Endothelial cell (in vitro differentiated cells): ENCODE measurements at regions not wholly inside any gene's neighbourhood (a gene's known extent, or its start where the extent isn't known, plus 50 kb on each side); places are given as distances from the start of the nearest gene placed in this dataset.

ENCODE experiments used
- DNase-seq: peaks from one replicate; pipeline ENCODE4 v3.0.0; 2021; ENCODE audit warnings: low spot score
- H3K27ac Mint-ChIP-seq: one replicate; pipeline ENCODE4 v1.8.0; 2021; ENCODE audit warnings: mixed read lengths, inconsistent platforms; ENCODE audit not compliant: unreplicated experiment
- H3K27me3 Mint-ChIP-seq: one replicate; pipeline ENCODE4 v1.8.0; 2021; ENCODE audit warnings: mild to moderate bottlenecking, moderate library complexity, mixed read lengths, inconsistent platforms; ENCODE audit not compliant: unreplicated experiment
- H3K36me3 Mint-ChIP-seq: one replicate; pipeline ENCODE4 v1.8.0; 2021; ENCODE audit warnings: mild to moderate bottlenecking, low read depth, mixed read lengths, inconsistent platforms; ENCODE audit not compliant: unreplicated experiment
- H3K4me1 Mint-ChIP-seq: one replicate; pipeline ENCODE4 v1.8.0; 2021; ENCODE audit warnings: mild to moderate bottlenecking, mixed read lengths, inconsistent platforms; ENCODE audit not compliant: unreplicated experiment
- H3K4me3 Mint-ChIP-seq: one replicate; pipeline ENCODE4 v1.8.0; 2021; ENCODE audit warnings: mild to moderate bottlenecking, mixed read lengths, inconsistent platforms; ENCODE audit not compliant: unreplicated experiment
- H3K9me3 Mint-ChIP-seq: one replicate; pipeline ENCODE4 v1.8.0; 2021; ENCODE audit warnings: mixed read lengths, inconsistent platforms; ENCODE audit not compliant: unreplicated experiment
- CTCF ChIP-seq: fragments of 200-600 bp; sonication (generic); IDR thresholded peaks from one replicate; pipeline ENCODE4 v1.5.0; 2021; ENCODE audit warnings: antibody characterized with exemption; ENCODE audit not compliant: unreplicated experiment

- TF ChIP-seq CTCF, result no peak
- Mint-ChIP-seq H3K36me3 (no peaks in the 10 kb centered on the region), H3K4me1 (peaks cover 2% of the 10 kb centered on the region), H3K27me3 (peaks cover 13% of the 10 kb centered on the region), H3K9me3 (no peaks in the 10 kb centered on the region), H3K27ac (no peak overlapping the region), H3K4me3 (no peak overlapping the region)
- DNase-seq, result no peak
Observed at GRCh38 chr2:11102956-11103860, 52.1 kb upstream of the SLC66A3 start.

- peaks cover 2% of the 10 kb centered on the region for H3K4me1 Mint-ChIP-seq
Observed at GRCh38 chr2:11103984-11104793, 51.1 kb upstream of the SLC66A3 start.

GRCh38 chr2:11104794-11105660 is 50.2 kb upstream of the SLC66A3 start:
- H3K36me3 Mint-ChIP-seq, result no peaks in the 10 kb centered on the region
- no peak for TF ChIP-seq CTCF
- no peaks in the 10 kb centered on the region for H3K9me3 Mint-ChIP-seq
- H3K4me3 Mint-ChIP-seq, result no peak overlapping the region
- H3K27me3 Mint-ChIP-seq, result peaks cover 10% of the 10 kb centered on the region
- H3K27ac Mint-ChIP-seq, result no peak overlapping the region
- DNase-seq, result no peak
- peaks cover 2% of the 10 kb centered on the region for H3K4me1 Mint-ChIP-seq

More at GRCh38 chr2:11103984-11104793, 51.1 kb upstream of the SLC66A3 start:
- Mint-ChIP-seq H3K9me3 (no peaks in the 10 kb centered on the region), H3K27ac (no peak overlapping the region), H3K27me3 (peaks cover 13% of the 10 kb centered on the region), H3K4me3 (no peak overlapping the region), H3K36me3 (no peaks in the 10 kb centered on the region)
- TF ChIP-seq CTCF, result no peak
- no peak for DNase-seq
